Neural cell (in vitro differentiated cells): ENCODE measurements at regions not wholly inside any gene's neighbourhood (a gene's known extent, or its start where the extent isn't known, plus 50 kb on each side); places are given as distances from the start of the nearest gene placed in this dataset.

Experiments
- H2AFZ ChIP-seq: fragments of 200-600, 300-800 bp; sonication (generic), shearing (Covaris generic); 2 replicates; pipeline ENCODE4 v1.6.0; 2014; ENCODE audit warnings: low read depth, mild to moderate bottlenecking, antibody characterized with exemption, low read length, moderate library complexity
- H3F3A ChIP-seq: fragments of 200-600 bp; shearing (Covaris generic); 2 replicates; pipeline ENCODE4 v1.6.1; 2016; ENCODE audit warnings: mild to moderate bottlenecking, moderate library complexity, mixed read lengths, antibody characterized with exemption, low read length; ENCODE audit not compliant: insufficient read depth, poor library complexity, severe bottlenecking
- H3K27ac ChIP-seq: fragments of 200-600, 300-800 bp; sonication (generic), shearing (Covaris generic); 2 replicates; pipeline ENCODE4 v1.5.1; 2014; ENCODE audit warnings: mild to moderate bottlenecking, low read length, moderate library complexity
- H3K27me3 ChIP-seq: fragments of 300-800, 200-600 bp; sonication (generic), shearing (Covaris generic); 2 replicates; pipeline ENCODE4 v1.6.0; 2014; ENCODE audit warnings: mild to moderate bottlenecking, low read depth, low read length, moderate library complexity; ENCODE audit not compliant: insufficient read depth
- H3K36me3 ChIP-seq: fragments of 300-800, 200-600 bp; sonication (generic), shearing (Covaris generic); 2 replicates; pipeline ENCODE4 v1.5.1; 2014; ENCODE audit warnings: mild to moderate bottlenecking, antibody characterized with exemption, low read length, moderate library complexity; ENCODE audit not compliant: insufficient read depth
- H3K4me2 ChIP-seq: fragments of 300-800, 200-600 bp; sonication (generic), shearing (Covaris generic); 2 replicates; pipeline ENCODE4 v1.6.0; 2014; ENCODE audit warnings: mild to moderate bottlenecking, low read length
- H3K4me3 ChIP-seq: fragments of 300-800, 200-600 bp; sonication (generic), shearing (Covaris generic); 2 replicates; pipeline ENCODE4 v1.5.1; 2014; ENCODE audit warnings: mild to moderate bottlenecking, low read length, moderate library complexity
- H3K79me2 ChIP-seq: fragments of 200-600 bp; shearing (Covaris generic); replicated peaks from 2 replicates; pipeline ENCODE4 v1.6.0; 2014; ENCODE audit warnings: mild to moderate bottlenecking, low read length, moderate library complexity; ENCODE audit not compliant: insufficient read depth
- H3K9ac ChIP-seq: fragments of 300-800, 200-600 bp; sonication (generic), shearing (Covaris generic); 2 replicates; pipeline ENCODE4 v1.6.1; 2016; ENCODE audit warnings: mild to moderate bottlenecking, low read length, mixed read lengths
- H3K9me2 ChIP-seq: fragments of 200-600 bp; shearing (Covaris generic); 2 replicates; pipeline ENCODE4 v1.6.1; 2016; ENCODE audit warnings: mild to moderate bottlenecking, low read length, mixed read lengths; ENCODE audit not compliant: insufficient read depth
- H3K9me3 ChIP-seq: fragments of 200-600, 300-800 bp; sonication (generic), shearing (Covaris generic); 2 replicates; pipeline ENCODE4 v1.6.1; 2016; ENCODE audit warnings: mild to moderate bottlenecking, mixed run types, low read length, moderate library complexity, mixed read lengths
- H4K20me1 ChIP-seq: fragments of 200-600 bp; shearing (Covaris generic); 2 replicates; pipeline ENCODE4 v1.6.1; 2016; ENCODE audit warnings: mild to moderate bottlenecking, mixed run types; ENCODE audit not compliant: insufficient read depth
- CTCF ChIP-seq: fragments of 450-650 bp; IDR thresholded peaks from 2 replicates; pipeline ENCODE4 v1.5.1; 2014; ENCODE audit warnings: antibody characterized with exemption, mild to moderate bottlenecking, moderate library complexity; ENCODE audit not compliant: poor library complexity, severe bottlenecking
- EP300 ChIP-seq: fragments of 450-650 bp; conservative IDR thresholded peaks from 2 replicates; pipeline ENCODE4 v1.6.1; 2014; ENCODE audit warnings: antibody characterized with exemption, mild to moderate bottlenecking, moderate library complexity; ENCODE audit not compliant: poor library complexity, severe bottlenecking
- EZH2 ChIP-seq: fragments of 200-600, 300-800 bp; shearing (Covaris generic), sonication (generic); IDR thresholded peaks from 2 replicates; pipeline ENCODE4 v1.6.1; 2014; ENCODE audit warnings: antibody characterized with exemption, low read length, borderline replicate concordance, mild to moderate bottlenecking; ENCODE audit not compliant: insufficient read depth, poor library complexity, severe bottlenecking
- MXI1 ChIP-seq: fragments of 450-650 bp; conservative IDR thresholded peaks from 2 replicates; pipeline ENCODE4 v1.6.1; 2014; ENCODE audit warnings: antibody characterized with exemption, mild to moderate bottlenecking; ENCODE audit not compliant: poor library complexity, severe bottlenecking
- POLR2AphosphoS5 ChIP-seq: IDR thresholded peaks from 2 replicates; pipeline ENCODE4 v1.6.1; 2012
- RAD21 ChIP-seq: fragments of 450-650 bp; conservative IDR thresholded peaks from 2 replicates; pipeline ENCODE4 v1.6.1; 2014; ENCODE audit warnings: antibody characterized with exemption, mild to moderate bottlenecking, moderate library complexity
- REST ChIP-seq: IDR thresholded peaks from 2 replicates; pipeline ENCODE4 v1.6.1; 2012; ENCODE audit warnings: borderline replicate concordance
- SMC3 ChIP-seq: fragments of 450-650 bp; conservative IDR thresholded peaks from 2 replicates; pipeline ENCODE4 v1.6.1; 2014; ENCODE audit warnings: antibody characterized with exemption, mild to moderate bottlenecking, moderate library complexity; ENCODE audit not compliant: poor library complexity
- TAF1 ChIP-seq: IDR thresholded peaks from 2 replicates; pipeline ENCODE4 v1.6.1; 2012; ENCODE audit warnings: low read depth

DNA sequence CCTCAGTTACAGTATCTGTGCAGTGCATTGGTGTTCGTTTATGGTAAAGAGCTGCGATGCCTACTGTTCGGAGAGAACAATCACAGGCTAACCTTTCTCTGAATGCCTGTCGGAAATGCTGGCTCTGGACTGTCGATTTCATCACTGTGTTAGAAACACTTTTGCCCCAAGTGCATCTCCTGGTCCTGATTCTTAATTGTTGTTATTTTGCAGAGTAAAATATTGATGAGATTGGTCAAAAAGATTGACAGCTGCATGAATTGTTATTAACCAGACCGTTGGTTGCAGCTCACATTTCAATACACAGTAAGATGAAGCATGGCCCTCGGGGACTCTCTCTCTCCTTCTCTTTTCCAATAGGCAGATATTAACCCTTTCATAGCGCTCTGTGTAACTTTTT lies 557.4 kb upstream of the ADARB2 start:
- no peaks in the 10 kb centered on the region for H3K27me3 ChIP-seq
- H4K20me1 ChIP-seq = no peaks in the 10 kb centered on the region
- peak overlapping the region; percentile 15 for H3K4me2 ChIP-seq
- no peak overlapping the region for H3K27ac ChIP-seq
- H3K79me2 ChIP-seq = no peaks in the 10 kb centered on the region
- H3K9ac ChIP-seq = no peak overlapping the region
- H3K4me3 ChIP-seq = peak overlapping the region; percentile 34
- no peak overlapping the region for H2AFZ ChIP-seq
- TF ChIP-seq REST (no peak), RAD21 (peak; percentile 26), EP300 (peak; percentile 42)
- H3F3A ChIP-seq = no peaks in the 10 kb centered on the region
- no peaks in the 10 kb centered on the region for H3K9me2 ChIP-seq
- H3K36me3 ChIP-seq = no peaks in the 10 kb centered on the region
- no peaks in the 10 kb centered on the region for H3K9me3 ChIP-seq

DNA sequence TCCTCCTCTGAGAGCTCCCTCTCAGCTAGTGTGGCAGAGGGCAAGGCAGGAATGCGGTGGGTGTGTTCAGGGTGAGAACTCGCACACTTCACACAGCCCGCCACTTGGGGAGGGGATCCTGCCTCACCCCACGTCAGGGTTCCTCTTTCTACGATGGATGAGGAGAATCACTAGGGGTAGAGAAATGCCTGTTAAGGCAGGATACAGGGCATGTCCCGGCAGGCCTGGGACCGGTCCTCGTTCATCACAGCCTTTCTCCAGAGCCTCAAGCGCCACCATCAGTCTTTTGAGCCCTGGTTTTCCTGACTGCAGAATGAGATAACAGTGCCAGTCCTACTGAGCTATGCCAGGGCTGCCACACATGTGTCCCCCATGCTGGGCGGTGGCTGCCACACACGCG lies 546.7 kb upstream of the ADARB2 start:
- Histone ChIP-seq H3K9me2 (no peaks in the 10 kb centered on the region), H3K27me3 (no peaks in the 10 kb centered on the region), H3K27ac (no peak overlapping the region), H3K9ac (no peak overlapping the region), H3K4me2 (no peak overlapping the region), H3K4me3 (no peak overlapping the region), H3F3A (no peaks in the 10 kb centered on the region), H3K36me3 (no peaks in the 10 kb centered on the region), H4K20me1 (no peaks in the 10 kb centered on the region), H3K79me2 (no peaks in the 10 kb centered on the region), H2AFZ (no peak overlapping the region), H3K9me3 (no peaks in the 10 kb centered on the region)
- TF ChIP-seq MXI1 = no peak
- no peak for TF ChIP-seq REST
- TF ChIP-seq EP300 = no peak
- no peak for TF ChIP-seq CTCF
- TF ChIP-seq EZH2 = no peak
- TF ChIP-seq SMC3 = no peak
- TF ChIP-seq POLR2AphosphoS5 = no peak
- no peak for TF ChIP-seq RAD21
- no peak for TF ChIP-seq TAF1
